Esophagus squamous epithelium (tissue), 5 donors: ENCODE measurements at regions not wholly inside any gene's neighbourhood (a gene's known extent, or its start where the extent isn't known, plus 50 kb on each side); places are given as distances from the start of the nearest gene placed in this dataset.

ENCODE experiments used
- DNase-seq: peaks from one replicate; lab custom pipeline; 2025; lab: John Stamatoyannopoulos, UW
- H3K27ac ChIP-seq, 4 donors: fragments of 200-600 bp; sonication (generic); one replicate each; pipeline ENCODE4 v1.5.1; 2016 to 2019; ENCODE audit warnings: mild to moderate bottlenecking in 1 of 4
- H3K27me3 ChIP-seq, 4 donors: fragments of 200-600 bp; sonication (generic); 1 replicate in 3 of 4; 2 replicates in 1 of 4; pipeline versions ENCODE4 v1.5.1 to v1.6.0; 2017 to 2021; ENCODE audit warnings: antibody characterized with exemption in 1 of 4
- H3K36me3 ChIP-seq, 3 donors: fragments of 200-600 bp; sonication (generic); one replicate each; pipeline ENCODE4 v1.5.1; 2016 to 2019
- H3K4me1 ChIP-seq, 3 donors: fragments of 200-600 bp; sonication (generic); one replicate each; pipeline ENCODE4 v1.5.1; 2017 to 2019
- H3K4me3 ChIP-seq, 4 donors: fragments of 200-600 bp; sonication (generic); 1 replicate in 3 of 4; 2 replicates in 1 of 4; pipeline ENCODE4 v1.5.1; 2016 to 2019; ENCODE audit warnings: mild to moderate bottlenecking in 2 of 4, moderate library complexity in 1 of 4
- H3K9me3 ChIP-seq, 3 donors: fragments of 200-600 bp; sonication (generic); one replicate each; pipeline ENCODE4 v1.5.1; 2016 to 2019
- CTCF ChIP-seq, 6 experiments: fragments of 450-650 bp in 4 of 6; fragments of 200-600 bp in 2 of 6; sonication (generic) in 2 of 6; IDR thresholded peaks; one replicate each; pipeline ENCODE4 v1.5.1; 2016 to 2019; ENCODE audit warnings: antibody characterized with exemption in 6 of 6, mild to moderate bottlenecking in 4 of 6, moderate library complexity in 4 of 6
- POLR2A ChIP-seq, 4 donors: fragments of 450-650 bp; IDR thresholded peaks; one replicate each; pipeline ENCODE4 v1.6.1; 2017; ENCODE audit warnings: antibody characterized with exemption in 4 of 4, mild to moderate bottlenecking in 4 of 4, moderate library complexity in 3 of 4
- WGBS, 2 donors: methylation state at CpG; one replicate each; pipeline ENCODE4 v1.1.5; 2018; 5-methylcytosine and 5-hydroxymethylcytosine counted together
- intact Hi-C: fragments of 100-400 bp; cut with DNase I; formaldehyde crosslinking; loops from one replicate; pipeline ENCODE4 v1.15.0; 2022
- donor health status: DM: yes; HTN: yes; CAD: no.

- 92% methylated on average over 13 of the region's 13 CpGs for WGBS, 2 donors
- Histone ChIP-seq H3K9me3 (no peaks in the 10 kb centered on the region), H3K4me1 (no peaks in the 10 kb centered on the region), H3K4me3 (no peak overlapping the region), H3K36me3 (no peaks in the 10 kb centered on the region), H3K27ac (no peak overlapping the region), H3K27me3 (no peaks in the 10 kb centered on the region)
- intact Hi-C loops, result no loop called here
- TF ChIP-seq POLR2A (IDR thresholded peaks at IDR 0.05), result no peak
- no peak for TF ChIP-seq CTCF (IDR thresholded peaks at IDR 0.05)
- DNase-seq, result no peak
These were observed 741.3 kb downstream of the GALR1 start for GRCh38 chr18:77990901-77991300.

- intact Hi-C loops, result no loop called here
- no peak for DNase-seq
- 74 to 82% methylated on average over 7 to 8 of the region's 8 CpGs for WGBS, 2 donors
- Histone ChIP-seq H3K27ac (no peak overlapping the region), H3K4me3 (no peak overlapping the region), H3K27me3 (no peaks in the 10 kb centered on the region), H3K36me3 (no peaks in the 10 kb centered on the region), H3K9me3 (no peaks in the 10 kb centered on the region), H3K4me1 (no peaks in the 10 kb centered on the region)
- no peak for TF ChIP-seq POLR2A (IDR thresholded peaks at IDR 0.05)
- no peak for TF ChIP-seq CTCF (IDR thresholded peaks at IDR 0.05)
These were observed 742.4 kb downstream of the GALR1 start for GRCh38 chr18:77992057-77992456.

- Histone ChIP-seq H3K36me3 (no peaks in the 10 kb centered on the region), H3K27me3 (no peaks in the 10 kb centered on the region), H3K4me3 (no peak overlapping the region), H3K27ac (no peak overlapping the region), H3K4me1 (no peaks in the 10 kb centered on the region), H3K9me3 (no peaks in the 10 kb centered on the region)
- 83 to 85% methylated on average over 18 to 24 of the region's 25 CpGs for WGBS, 2 donors
- no peak for DNase-seq
- intact Hi-C loops, result no loop called here
- TF ChIP-seq CTCF (IDR thresholded peaks at IDR 0.05), result no peak
- no peak for TF ChIP-seq POLR2A (IDR thresholded peaks at IDR 0.05)
These were observed 743.7 kb downstream of the GALR1 start for GRCh38 chr18:77993188-77993981.

GRCh38 chr18:77995593-77995992, 745.9 kb downstream of the GALR1 start:
- TF ChIP-seq CTCF (IDR thresholded peaks at IDR 0.05) (no peak), POLR2A (IDR thresholded peaks at IDR 0.05) (no peak)
- intact Hi-C loops, result no loop called here
- Histone ChIP-seq H3K36me3 (no peaks in the 10 kb centered on the region), H3K4me3 (no peak overlapping the region), H3K4me1 (no peaks in the 10 kb centered on the region), H3K9me3 (no peaks in the 10 kb centered on the region), H3K27ac (no peak overlapping the region), H3K27me3 (no peaks in the 10 kb centered on the region)
- WGBS, 2 donors, result 60 to 65% methylated on average over 3 of the region's 3 CpGs
- no peak for DNase-seq

- Histone ChIP-seq H3K4me1 (no peaks in the 10 kb centered on the region), H3K36me3 (no peaks in the 10 kb centered on the region), H3K9me3 (no peaks in the 10 kb centered on the region), H3K27me3 (no peaks in the 10 kb centered on the region), H3K27ac (no peak overlapping the region), H3K4me3 (no peak overlapping the region)
- TF ChIP-seq CTCF (IDR thresholded peaks at IDR 0.05), result no peak
- no peak for TF ChIP-seq POLR2A (IDR thresholded peaks at IDR 0.05)
- no peak for DNase-seq
- WGBS, 2 donors, result 60% methylated on average over 4 of the region's 4 CpGs
- intact Hi-C loops, result no loop called here
These were observed 747.1 kb downstream of the GALR1 start for GRCh38 chr18:77996737-77997136.
